ENCODE measurements at regions not wholly inside any gene's neighbourhood (a gene's known extent, or its start where the extent isn't known, plus 50 kb on each side); places are given as distances from the start of the nearest gene placed in this dataset.

DNA sequence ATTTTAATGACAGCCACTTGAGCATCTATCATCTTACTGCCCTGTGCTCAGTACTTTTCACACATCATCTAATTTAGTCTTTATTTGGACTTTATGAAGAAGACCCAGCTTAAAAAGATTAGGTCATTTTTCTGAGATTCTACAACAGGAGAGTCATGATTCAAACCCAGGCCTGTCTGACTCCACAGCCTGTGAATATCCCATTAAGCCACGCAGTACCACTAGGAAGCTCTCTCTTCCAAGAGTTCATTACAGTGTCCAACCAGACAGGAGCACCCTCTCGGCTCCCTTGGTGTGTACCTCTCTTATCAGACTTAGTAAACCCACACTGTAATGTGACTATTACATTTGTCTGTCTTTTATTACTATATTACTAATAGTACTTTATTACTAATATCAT lies 332.8 kb downstream of the DHX15 start:
- WGBS (ENCODE audit: missing lambda C conversion rate), result 25% methylated on average over 2 of the region's 2 CpGs
- H3K9me3 ChIP-seq, result no peaks in the 10 kb centered on the region
- H3K4me3 ChIP-seq, result no peak overlapping the region
- FAIRE-seq, result no peak
- ATAC-seq, result no peak
- H3K27ac ChIP-seq, result no peak overlapping the region
- TF ChIP-seq KDM1A (IDR thresholded peaks at IDR 0.05; ENCODE audit: low read depth) (no peak), ZSCAN20 (CRISPR knock-in tag; IDR thresholded peaks at IDR 0.05) (no peak), HEYL (CRISPR knock-in tag; IDR thresholded peaks at IDR 0.05) (no peak), CHD2 (IDR thresholded peaks at IDR 0.05; ENCODE audit: low read length, partially characterized antibody) (no peak), CBX2 (IDR thresholded peaks at IDR 0.05; ENCODE audit: borderline replicate concordance, low read depth) (no peak)
- TF ChIP-seq, protein P1, sequence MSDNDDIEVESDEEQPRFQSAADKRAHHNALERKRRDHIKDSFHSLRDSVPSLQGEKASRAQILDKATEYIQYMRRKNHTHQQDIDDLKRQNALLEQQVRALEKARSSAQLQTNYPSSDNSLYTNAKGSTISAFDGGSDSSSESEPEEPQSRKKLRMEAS (IDR thresholded peaks at IDR 0.05), result no peak
- no peak overlapping the region for H3K4me2 ChIP-seq
- ChIA-PET POLR2A (no interaction called here), CTCF (no interaction called here)
- no peak for DNase-seq (ENCODE audit: low read depth in 1 of 2, low spot score in 1 of 2)
- no peaks in the 10 kb centered on the region for H3K4me1 ChIP-seq

DNA sequence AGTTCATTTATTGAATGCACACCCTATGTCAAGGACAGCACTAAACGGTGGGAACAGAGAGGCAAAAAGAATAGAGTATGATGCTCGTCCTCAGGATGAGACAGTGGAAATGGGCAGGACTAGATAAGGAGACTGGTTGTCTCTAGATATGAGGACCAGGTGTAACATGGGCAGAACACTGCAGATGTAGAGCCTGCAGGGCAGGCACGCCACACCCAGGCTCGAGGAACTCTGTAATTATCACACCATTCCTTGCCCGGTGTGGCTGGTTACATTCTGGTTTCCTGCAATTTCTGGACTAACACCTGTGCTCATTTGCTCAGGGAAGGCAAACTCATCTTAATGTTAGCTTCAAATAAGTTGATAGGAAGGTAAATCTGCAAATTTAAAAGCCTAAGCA lies 334.4 kb downstream of the DHX15 start:
- DNase-seq (ENCODE audit: low read depth in 1 of 2, low spot score in 1 of 2) (no peak), ATAC-seq (no peak), FAIRE-seq (no peak)
- TF ChIP-seq, protein P2, sequence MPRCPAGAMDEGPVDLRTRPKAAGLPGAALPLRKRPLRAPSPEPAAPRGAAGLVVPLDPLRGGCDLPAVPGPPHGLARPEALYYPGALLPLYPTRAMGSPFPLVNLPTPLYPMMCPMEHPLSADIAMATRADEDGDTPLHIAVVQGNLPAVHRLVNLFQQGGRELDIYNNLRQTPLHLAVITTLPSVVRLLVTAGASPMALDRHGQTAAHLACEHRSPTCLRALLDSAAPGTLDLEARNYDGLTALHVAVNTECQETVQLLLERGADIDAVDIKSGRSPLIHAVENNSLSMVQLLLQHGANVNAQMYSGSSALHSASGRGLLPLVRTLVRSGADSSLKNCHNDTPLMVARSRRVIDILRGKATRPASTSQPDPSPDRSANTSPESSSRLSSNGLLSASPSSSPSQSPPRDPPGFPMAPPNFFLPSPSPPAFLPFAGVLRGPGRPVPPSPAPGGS (IDR thresholded peaks at IDR 0.05), result no peak
- TF ChIP-seq JUNB (IDR thresholded peaks at IDR 0.05), result no peak
- no peak for TF ChIP-seq SREBF2 (IDR thresholded peaks at IDR 0.05)
- no peak for TF ChIP-seq CHD2 (IDR thresholded peaks at IDR 0.05; ENCODE audit: low read length, partially characterized antibody)
- no peak for TF ChIP-seq CHD4 (IDR thresholded peaks at IDR 0.05; ENCODE audit: borderline replicate concordance)
- TF ChIP-seq, protein P3, sequence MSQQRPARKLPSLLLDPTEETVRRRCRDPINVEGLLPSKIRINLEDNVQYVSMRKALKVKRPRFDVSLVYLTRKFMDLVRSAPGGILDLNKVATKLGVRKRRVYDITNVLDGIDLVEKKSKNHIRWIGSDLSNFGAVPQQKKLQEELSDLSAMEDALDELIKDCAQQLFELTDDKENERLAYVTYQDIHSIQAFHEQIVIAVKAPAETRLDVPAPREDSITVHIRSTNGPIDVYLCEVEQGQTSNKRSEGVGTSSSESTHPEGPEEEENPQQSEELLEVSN (IDR thresholded peaks at IDR 0.05; ENCODE audit: borderline replicate concordance, low read depth), result no peak
- TF ChIP-seq NFE2L2 (conservative IDR thresholded peaks at IDR 0.05; ENCODE audit: low read length), result no peak
- no peak for TF ChIP-seq POLR2A (IDR thresholded peaks at IDR 0.05; ENCODE audit: low read length)
- no peak for TF ChIP-seq MYC (IDR thresholded peaks at IDR 0.05; ENCODE audit: borderline replicate concordance, low read length)
- TF ChIP-seq CEBPB (IDR thresholded peaks at IDR 0.05), result no peak
- TF ChIP-seq, protein P4, sequence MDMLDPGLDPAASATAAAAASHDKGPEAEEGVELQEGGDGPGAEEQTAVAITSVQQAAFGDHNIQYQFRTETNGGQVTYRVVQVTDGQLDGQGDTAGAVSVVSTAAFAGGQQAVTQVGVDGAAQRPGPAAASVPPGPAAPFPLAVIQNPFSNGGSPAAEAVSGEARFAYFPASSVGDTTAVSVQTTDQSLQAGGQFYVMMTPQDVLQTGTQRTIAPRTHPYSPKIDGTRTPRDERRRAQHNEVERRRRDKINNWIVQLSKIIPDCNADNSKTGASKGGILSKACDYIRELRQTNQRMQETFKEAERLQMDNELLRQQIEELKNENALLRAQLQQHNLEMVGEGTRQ (IDR thresholded peaks at IDR 0.05), result no peak
- TF ChIP-seq HDAC2 (IDR thresholded peaks at IDR 0.05), result no peak
- no peak for TF ChIP-seq GATA3 (IDR thresholded peaks at IDR 0.05; ENCODE audit: borderline replicate concordance)
- TF ChIP-seq, protein P1 (IDR thresholded peaks at IDR 0.05), result no peak
- TF ChIP-seq RAD21 (conservative IDR thresholded peaks at IDR 0.05 in 1 of 2, IDR thresholded peaks at IDR 0.05 in 1 of 2), result no peak
- no peak for TF ChIP-seq CBX2 (IDR thresholded peaks at IDR 0.05; ENCODE audit: borderline replicate concordance, low read depth)
- no peak for TF ChIP-seq MAZ (IDR thresholded peaks at IDR 0.05; ENCODE audit: borderline replicate concordance, low read depth, low read length)
- TF ChIP-seq, protein P5, sequence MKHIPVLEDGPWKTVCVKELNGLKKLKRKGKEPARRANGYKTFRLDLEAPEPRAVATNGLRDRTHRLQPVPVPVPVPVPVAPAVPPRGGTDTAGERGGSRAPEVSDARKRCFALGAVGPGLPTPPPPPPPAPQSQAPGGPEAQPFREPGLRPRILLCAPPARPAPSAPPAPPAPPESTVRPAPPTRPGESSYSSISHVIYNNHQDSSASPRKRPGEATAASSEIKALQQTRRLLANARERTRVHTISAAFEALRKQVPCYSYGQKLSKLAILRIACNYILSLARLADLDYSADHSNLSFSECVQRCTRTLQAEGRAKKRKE (CRISPR knock-in tag; IDR thresholded peaks at IDR 0.05; ENCODE audit: low read depth), result no peak
- TF ChIP-seq JUN (IDR thresholded peaks at IDR 0.05), result no peak
- Histone ChIP-seq H3K4me1 (no peaks in the 10 kb centered on the region), H3K27ac (no peak overlapping the region), H3K9me3 (no peaks in the 10 kb centered on the region), H3K4me3 (no peak overlapping the region), H3K4me2 (no peak overlapping the region)
- ChIA-PET CTCF (no interaction called here), POLR2A (no interaction called here)
- WGBS (ENCODE audit: missing lambda C conversion rate), result 20% methylated on average over 5 of the region's 5 CpGs

Measured in A549 (cell line).